HT1080 (cell line): ENCODE measurements at regions not wholly inside any gene's neighbourhood (a gene's known extent, or its start where the extent isn't known, plus 50 kb on each side); places are given as distances from the start of the nearest gene placed in this dataset.
"Not testable (repeated sequence)": the region's sequence is repeated elsewhere in the genome, so short reads cannot be mapped to it uniquely, and the experiment has no call there.

Experiments used
- DNase-seq: peaks from one replicate; pipeline ENCODE4 v3.0.0-alpha.2; 2015; ENCODE audit warnings: low read depth

- no peak for DNase-seq
Measured at GRCh38 chr4:91997045-91997444, 306.7 kb upstream of the GRID2 start.

- DNase-seq = no peak
Measured at GRCh38 chr4:92012899-92013867, 290.6 kb upstream of the GRID2 start.

GRCh38 chr4:92014067-92014466 lies 289.7 kb upstream of the GRID2 start:
- no peak for DNase-seq

GRCh38 chr4:92021203-92021602 lies 282.6 kb upstream of the GRID2 start:
- DNase-seq = no peak

GRCh38 chr4:92021788-92022187 lies 282.0 kb upstream of the GRID2 start:
- no peak for DNase-seq

- not testable (repeated sequence) for DNase-seq
Measured at GRCh38 chr4:92028830-92029229, 274.9 kb upstream of the GRID2 start.

GRCh38 chr4:92031825-92032224 lies 271.9 kb upstream of the GRID2 start:
- DNase-seq = no peak

GRCh38 chr4:92035666-92036065 lies 268.1 kb upstream of the GRID2 start:
- peak; percentile 17 for DNase-seq

GRCh38 chr4:92045718-92046117 lies 258.0 kb upstream of the GRID2 start:
- DNase-seq = no peak

- peak; percentile 41 for DNase-seq
Measured at GRCh38 chr4:92047209-92047875, 256.4 kb upstream of the GRID2 start.

GRCh38 chr4:92050875-92051274 lies 252.9 kb upstream of the GRID2 start:
- DNase-seq = peak; percentile 18

GRCh38 chr4:92059615-92060014 lies 244.2 kb upstream of the GRID2 start:
- no peak for DNase-seq

GRCh38 chr4:92060333-92060732 lies 243.4 kb upstream of the GRID2 start:
- DNase-seq = no peak

GRCh38 chr4:92064574-92064973 lies 239.2 kb upstream of the GRID2 start:
- DNase-seq = no peak

- DNase-seq = no peak
Measured at GRCh38 chr4:92066485-92066884, 237.3 kb upstream of the GRID2 start.

GRCh38 chr4:92071587-92071986 lies 232.2 kb upstream of the GRID2 start:
- DNase-seq = no peak

GRCh38 chr4:92074839-92075238 lies 228.9 kb upstream of the GRID2 start:
- DNase-seq = no peak

- no peak for DNase-seq
Measured at GRCh38 chr4:92090887-92091286, 212.9 kb upstream of the GRID2 start.

- DNase-seq = peak; percentile 63
Measured at GRCh38 chr4:92091335-92091734, 212.4 kb upstream of the GRID2 start.

- DNase-seq = no peak
Measured at GRCh38 chr4:92099861-92100260, 203.9 kb upstream of the GRID2 start.

- DNase-seq = no peak
Measured at GRCh38 chr4:92100975-92101374, 202.8 kb upstream of the GRID2 start.

GRCh38 chr4:92101737-92102172 lies 202.0 kb upstream of the GRID2 start:
- peak; percentile 55 for DNase-seq

- peak; percentile 10 for DNase-seq
Measured at GRCh38 chr4:92104506-92104905, 199.3 kb upstream of the GRID2 start.
